ENCODE measurements at regions not wholly inside any gene's neighbourhood (a gene's known extent, or its start where the extent isn't known, plus 50 kb on each side); places are given as distances from the start of the nearest gene placed in this dataset.
"Not testable (repeated sequence)": the region's sequence is repeated elsewhere in the genome, so short reads cannot be mapped to it uniquely, and the experiment has no call there.

DNA sequence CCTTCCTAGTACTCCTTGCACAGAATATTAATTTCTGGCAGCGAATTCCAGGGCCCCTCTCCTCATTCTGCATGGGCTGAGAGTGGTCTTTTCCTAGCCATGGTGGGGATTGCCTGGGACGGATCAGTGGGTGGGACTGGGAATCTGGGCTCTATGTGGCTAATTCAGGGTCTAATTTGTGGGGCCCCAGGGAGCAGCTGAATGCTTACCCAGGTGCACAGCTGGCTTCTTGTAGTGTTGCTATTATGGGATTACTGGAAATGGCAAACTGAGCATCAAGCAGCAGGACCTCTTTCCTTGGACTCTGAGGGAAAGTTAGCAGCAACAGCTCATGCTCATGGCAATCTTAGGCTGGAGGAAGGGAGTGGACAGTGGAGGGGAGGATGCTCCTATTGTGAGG is 187.1 kb upstream of the CACNA1E start:
- FAIRE-seq = no peak

GRCh38 chr1:181308098-181308497 is 175.2 kb upstream of the CACNA1E start:
- FAIRE-seq = no peak
- TF ChIP-seq POLR2A (IDR thresholded peaks at IDR 0.05; ENCODE audit: low read depth, low read length) = no peak
- DNase-seq (ENCODE audit: insufficient read length, low spot score) = no peak

More for the DNA sequence above, 187.1 kb upstream of the CACNA1E start:
- TF ChIP-seq POLR2A (IDR thresholded peaks at IDR 0.05; ENCODE audit: low read depth, low read length) = no peak
- DNase-seq (ENCODE audit: insufficient read length, low spot score) = no peak

DNA sequence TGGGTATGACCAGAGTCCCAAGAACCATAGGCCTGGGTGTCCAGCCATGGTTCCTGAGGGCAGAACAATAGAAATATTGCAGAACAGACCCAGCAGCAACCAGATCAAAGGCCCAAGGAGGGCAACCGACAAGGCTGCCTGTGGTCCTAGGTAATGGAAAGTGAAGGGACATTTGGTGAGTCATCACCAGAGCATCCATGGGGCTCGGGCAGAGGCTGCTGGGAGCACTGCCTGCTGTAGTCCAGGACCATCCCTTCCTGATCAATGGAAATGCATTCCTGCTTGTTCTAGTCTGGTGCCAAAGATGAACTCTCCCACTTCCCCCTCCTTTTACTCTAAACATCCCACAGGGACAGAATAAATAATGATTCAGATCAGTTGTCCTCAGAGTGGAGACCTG is 172.8 kb upstream of the CACNA1E start:
- no peak for TF ChIP-seq POLR2A (IDR thresholded peaks at IDR 0.05; ENCODE audit: low read depth, low read length)
- FAIRE-seq = no peak
- no peak for DNase-seq (ENCODE audit: insufficient read length, low spot score)

DNA sequence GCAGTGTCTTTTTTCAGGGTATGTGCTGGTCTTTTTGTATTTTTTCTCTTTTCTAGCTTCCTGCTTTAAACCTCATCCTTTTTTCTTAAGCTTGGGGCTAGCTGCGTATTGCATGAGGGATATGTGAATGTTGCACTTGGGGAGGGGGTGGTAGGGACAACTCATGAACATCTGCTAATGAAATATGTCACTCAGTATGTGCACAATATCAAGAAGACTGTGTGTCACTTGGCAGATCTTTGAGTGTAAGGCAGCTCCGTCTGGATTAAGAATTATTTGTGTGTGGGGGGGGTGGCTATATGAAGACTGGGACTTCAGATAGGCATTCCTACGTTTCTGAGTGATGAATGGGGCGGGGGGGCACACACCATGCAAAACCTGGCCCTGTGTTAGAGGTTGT is 170.4 kb upstream of the CACNA1E start:
- DNase-seq (ENCODE audit: insufficient read length, low spot score) (no peak), FAIRE-seq (no peak)
- no peak for TF ChIP-seq POLR2A (IDR thresholded peaks at IDR 0.05; ENCODE audit: low read depth, low read length)

DNA sequence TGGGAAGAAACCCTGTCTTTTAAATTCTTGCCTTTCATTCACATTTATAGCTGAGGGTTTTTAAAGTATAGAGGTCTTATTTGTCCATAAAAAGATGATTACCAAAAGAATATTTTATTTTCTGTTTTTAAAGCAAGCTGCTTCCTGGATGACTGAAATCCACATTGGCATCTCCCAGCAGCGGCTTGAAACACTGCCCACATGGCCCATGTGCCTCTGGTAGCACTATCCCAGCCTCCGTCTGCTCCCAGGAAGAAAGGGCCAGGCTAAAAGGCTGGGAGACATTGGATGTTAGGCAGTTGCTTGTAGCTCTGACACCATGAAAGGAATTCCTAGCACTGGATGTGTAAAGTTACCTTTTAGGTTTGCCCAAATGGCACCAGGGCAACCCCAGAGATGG is 169.9 kb upstream of the CACNA1E start:
- FAIRE-seq = no peak
- no peak for TF ChIP-seq POLR2A (IDR thresholded peaks at IDR 0.05; ENCODE audit: low read depth, low read length)
- DNase-seq (ENCODE audit: insufficient read length, low spot score) = no peak

GRCh38 chr1:181314010-181314409 is 169.3 kb upstream of the CACNA1E start:
- FAIRE-seq (no peak), DNase-seq (ENCODE audit: insufficient read length, low spot score) (no peak)
- no peak for TF ChIP-seq POLR2A (IDR thresholded peaks at IDR 0.05; ENCODE audit: low read depth, low read length)

GRCh38 chr1:181314959-181315358 is 168.4 kb upstream of the CACNA1E start:
- no peak for FAIRE-seq
- no peak for TF ChIP-seq POLR2A (IDR thresholded peaks at IDR 0.05; ENCODE audit: low read depth, low read length)
- DNase-seq (ENCODE audit: insufficient read length, low spot score) = no peak

GRCh38 chr1:181317261-181317930 is 165.9 kb upstream of the CACNA1E start:
- no peak for TF ChIP-seq POLR2A (IDR thresholded peaks at IDR 0.05; ENCODE audit: low read depth, low read length)
- no peak for DNase-seq (ENCODE audit: insufficient read length, low spot score)
- no peak for FAIRE-seq

DNA sequence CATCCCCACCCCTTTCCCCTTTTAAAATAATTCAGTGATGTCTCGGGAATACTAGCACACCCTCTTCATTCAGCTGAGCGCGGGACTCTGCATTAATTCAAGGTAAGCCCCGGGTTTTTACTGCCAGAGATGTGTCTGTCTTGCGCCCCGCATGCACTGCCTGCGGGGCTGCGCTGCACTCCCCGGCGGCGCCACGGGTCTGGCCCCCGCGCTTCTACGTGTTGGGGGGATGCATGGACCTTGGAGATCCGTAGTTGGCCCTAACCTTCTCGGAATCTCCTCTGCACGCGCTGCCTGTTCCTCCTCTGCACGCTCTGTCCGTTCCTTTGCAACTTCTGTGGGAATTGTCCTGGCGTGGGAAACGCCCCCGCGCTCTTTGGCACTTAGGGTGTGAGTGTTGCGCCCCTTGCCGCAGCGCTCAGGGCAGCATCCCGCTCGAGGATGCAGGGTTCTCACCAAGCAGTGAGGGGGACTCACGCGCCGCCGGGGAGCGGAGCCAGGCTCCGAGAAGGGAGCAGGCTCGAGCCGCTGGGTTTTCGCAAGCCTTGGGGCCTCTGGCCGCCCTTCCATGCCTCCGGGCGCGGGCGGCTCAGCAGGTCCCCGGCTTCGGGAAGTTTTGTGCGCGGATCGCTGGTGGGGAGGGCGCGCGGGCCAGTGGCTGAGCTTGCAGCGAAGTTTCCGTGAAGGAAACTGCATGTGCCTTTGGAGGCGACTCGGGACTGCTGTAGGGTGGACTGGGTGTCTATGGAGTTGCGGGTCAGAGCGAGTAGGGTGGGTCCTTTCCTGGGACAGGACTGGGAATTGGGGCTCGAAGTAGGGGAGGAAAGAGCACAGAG is 165.1 kb upstream of the CACNA1E start:
- no peak for FAIRE-seq
- no peak for TF ChIP-seq POLR2A (IDR thresholded peaks at IDR 0.05; ENCODE audit: low read depth, low read length)
- DNase-seq (ENCODE audit: insufficient read length, low spot score) = no peak

DNA sequence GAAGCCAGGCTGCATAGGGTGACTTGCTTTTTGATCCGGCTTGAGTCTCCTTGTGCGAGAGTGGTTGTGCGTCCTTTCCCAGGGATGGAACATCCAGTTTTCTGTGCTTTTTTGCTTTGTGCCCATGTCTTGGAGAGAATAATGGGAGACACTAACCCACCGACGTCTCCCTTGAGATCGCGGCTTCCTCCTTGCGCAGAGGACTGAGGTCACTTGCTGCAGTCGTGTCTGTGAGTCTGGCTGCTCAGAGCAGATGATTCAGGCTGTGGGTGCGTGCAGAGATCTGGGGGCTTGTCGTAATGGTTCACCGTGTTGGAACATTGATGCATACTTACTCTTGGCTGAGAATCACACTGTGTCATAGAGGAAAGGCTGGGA is 164.5 kb upstream of the CACNA1E start:
- TF ChIP-seq POLR2A (IDR thresholded peaks at IDR 0.05; ENCODE audit: low read depth, low read length) = no peak
- FAIRE-seq (no peak), DNase-seq (ENCODE audit: insufficient read length, low spot score) (no peak)

DNA sequence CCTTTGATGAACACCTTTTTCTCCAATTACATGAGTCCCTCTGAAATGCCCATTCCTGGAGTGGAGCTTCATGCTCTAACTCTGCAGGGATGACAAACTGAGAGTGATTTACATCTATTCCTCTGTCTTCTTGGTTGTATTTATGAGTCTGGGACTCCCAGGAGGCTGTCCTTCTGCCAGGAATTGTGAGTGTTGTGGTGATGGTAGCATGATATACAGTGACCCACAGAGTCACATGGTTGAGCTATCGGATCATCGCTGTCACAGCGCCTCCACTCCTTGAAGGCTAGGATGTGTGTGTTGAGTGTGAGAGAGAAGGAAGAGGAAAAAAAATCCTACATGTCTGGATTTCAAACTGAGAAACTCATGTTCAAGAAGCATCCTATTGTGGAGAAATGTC is 163.4 kb upstream of the CACNA1E start:
- FAIRE-seq = no peak
- no peak for TF ChIP-seq POLR2A (IDR thresholded peaks at IDR 0.05; ENCODE audit: low read depth, low read length)

GRCh38 chr1:181324797-181325616 is 158.3 kb upstream of the CACNA1E start:
- DNase-seq (ENCODE audit: insufficient read length, low spot score) (no peak), FAIRE-seq (no peak)
- TF ChIP-seq POLR2A (IDR thresholded peaks at IDR 0.05; ENCODE audit: low read depth, low read length) = no peak

More for the DNA sequence above, 163.4 kb upstream of the CACNA1E start:
- no peak for DNase-seq (ENCODE audit: insufficient read length, low spot score)

- not testable (repeated sequence) for DNase-seq (ENCODE audit: insufficient read length, low spot score); FAIRE-seq
Observed at GRCh38 chr1:181325765-181326164, 157.6 kb upstream of the CACNA1E start.

GRCh38 chr1:181326348-181326747 is 157.0 kb upstream of the CACNA1E start:
- FAIRE-seq (no peak), DNase-seq (ENCODE audit: insufficient read length, low spot score) (no peak)
- TF ChIP-seq POLR2A (IDR thresholded peaks at IDR 0.05; ENCODE audit: low read depth, low read length) = no peak

Measured in H54 (cell line).